ENCODE measurements at regions not wholly inside any gene's neighbourhood (a gene's known extent, or its start where the extent isn't known, plus 50 kb on each side); places are given as distances from the start of the nearest gene placed in this dataset.

DNA sequence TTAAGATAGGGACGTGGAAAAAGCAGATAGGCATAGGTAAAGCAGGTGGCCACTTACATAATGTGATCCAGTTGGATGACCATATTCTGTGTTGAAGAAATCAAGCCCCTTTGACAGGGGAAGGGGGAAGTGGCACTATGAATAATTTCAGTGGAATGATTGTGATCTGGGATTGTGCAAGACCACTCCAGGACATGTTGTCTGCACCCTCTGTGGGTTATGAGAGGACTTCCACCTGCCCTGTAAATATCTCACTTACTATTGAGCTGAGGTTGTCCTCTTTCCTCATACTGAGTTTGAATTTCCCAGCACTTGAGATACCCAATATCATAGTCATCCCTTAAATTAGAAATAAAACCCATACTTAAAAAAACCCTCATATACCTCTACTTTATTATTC, 220.7 kb downstream of the IRS1 start:
- no peaks in the 10 kb centered on the region for H3K9me3 ChIP-seq
- DNase-seq (no peak), ATAC-seq (no peak)
- no peak overlapping the region for H3K4me3 ChIP-seq
- no peaks in the 10 kb centered on the region for H3K4me1 ChIP-seq (ENCODE audit: low read depth)
- intact Hi-C loops (cut with DNase I, micrococcal nuclease), result no loop called here
- TF ChIP-seq, protein P1, sequence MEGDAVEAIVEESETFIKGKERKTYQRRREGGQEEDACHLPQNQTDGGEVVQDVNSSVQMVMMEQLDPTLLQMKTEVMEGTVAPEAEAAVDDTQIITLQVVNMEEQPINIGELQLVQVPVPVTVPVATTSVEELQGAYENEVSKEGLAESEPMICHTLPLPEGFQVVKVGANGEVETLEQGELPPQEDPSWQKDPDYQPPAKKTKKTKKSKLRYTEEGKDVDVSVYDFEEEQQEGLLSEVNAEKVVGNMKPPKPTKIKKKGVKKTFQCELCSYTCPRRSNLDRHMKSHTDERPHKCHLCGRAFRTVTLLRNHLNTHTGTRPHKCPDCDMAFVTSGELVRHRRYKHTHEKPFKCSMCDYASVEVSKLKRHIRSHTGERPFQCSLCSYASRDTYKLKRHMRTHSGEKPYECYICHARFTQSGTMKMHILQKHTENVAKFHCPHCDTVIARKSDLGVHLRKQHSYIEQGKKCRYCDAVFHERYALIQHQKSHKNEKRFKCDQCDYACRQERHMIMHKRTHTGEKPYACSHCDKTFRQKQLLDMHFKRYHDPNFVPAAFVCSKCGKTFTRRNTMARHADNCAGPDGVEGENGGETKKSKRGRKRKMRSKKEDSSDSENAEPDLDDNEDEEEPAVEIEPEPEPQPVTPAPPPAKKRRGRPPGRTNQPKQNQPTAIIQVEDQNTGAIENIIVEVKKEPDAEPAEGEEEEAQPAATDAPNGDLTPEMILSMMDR (IDR thresholded peaks at IDR 0.05), result no peak
- H3K36me3 ChIP-seq (ENCODE audit: low read depth), result no peaks in the 10 kb centered on the region

DNA sequence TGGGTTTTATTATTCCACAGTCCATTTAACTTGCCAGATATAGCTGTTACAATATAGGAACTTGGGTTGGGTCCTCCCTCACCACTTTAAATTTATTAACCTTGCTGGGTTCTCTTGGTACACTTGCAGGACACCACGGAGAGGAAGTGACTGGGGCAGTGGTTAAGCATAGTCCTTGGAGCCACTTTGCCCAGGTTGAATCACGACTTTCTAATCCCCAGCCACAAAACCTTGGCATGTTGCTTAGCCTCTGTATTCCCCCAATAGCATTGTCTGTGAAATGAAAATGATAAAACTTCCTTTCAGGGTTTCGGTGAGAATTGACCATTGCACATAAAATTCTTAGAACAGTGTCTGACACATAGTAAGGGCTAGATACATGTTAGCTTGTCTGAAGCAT, 221.2 kb downstream of the IRS1 start:
- DNase-seq (no peak), ATAC-seq (no peak)
- no peak overlapping the region for H3K4me3 ChIP-seq
- TF ChIP-seq, protein P1 (IDR thresholded peaks at IDR 0.05), result no peak
- no peaks in the 10 kb centered on the region for H3K4me1 ChIP-seq (ENCODE audit: low read depth)
- intact Hi-C loops (cut with DNase I, micrococcal nuclease), result no loop called here
- no peaks in the 10 kb centered on the region for H3K36me3 ChIP-seq (ENCODE audit: low read depth)
- no peaks in the 10 kb centered on the region for H3K9me3 ChIP-seq

DNA sequence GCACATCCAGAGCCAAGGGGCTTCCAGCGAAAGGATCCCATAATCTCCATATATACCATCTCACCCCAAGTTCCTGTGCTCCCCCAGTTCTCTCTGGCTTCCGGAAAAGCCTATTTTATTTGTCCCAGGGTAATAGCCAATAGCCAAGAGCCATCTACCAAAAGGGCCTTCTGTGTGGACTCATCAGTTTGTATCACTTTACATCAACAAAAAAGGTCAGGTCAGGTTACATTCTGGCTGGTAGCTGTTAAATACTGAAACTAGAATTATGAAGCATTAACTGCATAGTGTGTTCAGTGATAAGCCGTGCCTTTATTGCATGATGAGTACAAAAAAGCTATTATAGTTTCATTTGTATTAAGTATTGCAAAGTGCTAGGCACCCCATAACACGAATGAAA, 223.7 kb downstream of the IRS1 start:
- Histone ChIP-seq H3K4me1 (ENCODE audit: low read depth) (no peaks in the 10 kb centered on the region), H3K4me3 (no peak overlapping the region), H3K36me3 (ENCODE audit: low read depth) (no peaks in the 10 kb centered on the region), H3K9me3 (no peaks in the 10 kb centered on the region)
- no peak for ATAC-seq
- intact Hi-C loops (cut with DNase I, micrococcal nuclease), result no loop called here
- TF ChIP-seq, protein P1 (IDR thresholded peaks at IDR 0.05), result no peak
- DNase-seq, result no peak

DNA sequence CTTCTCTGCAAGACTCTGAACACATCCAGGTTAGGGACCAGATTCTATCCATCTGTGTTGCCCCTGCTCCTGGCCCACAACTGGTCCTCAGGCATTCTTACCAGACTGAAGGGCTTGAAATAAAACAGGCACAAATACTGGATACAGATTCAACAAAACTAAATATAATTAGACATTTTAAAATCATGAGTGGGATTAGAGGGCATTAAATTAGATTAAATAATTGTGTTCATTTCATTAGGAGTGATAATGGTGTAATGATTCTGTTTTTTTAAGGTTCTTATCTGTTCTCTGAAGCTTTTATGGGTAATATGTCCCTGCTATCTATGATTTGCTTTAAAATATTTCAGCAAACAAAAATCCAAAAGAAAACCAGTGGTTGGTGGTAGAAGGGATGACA, 226.5 kb downstream of the IRS1 start:
- intact Hi-C loops (cut with DNase I, micrococcal nuclease), result no loop called here
- TF ChIP-seq, protein P1 (IDR thresholded peaks at IDR 0.05), result no peak
- no peaks in the 10 kb centered on the region for H3K36me3 ChIP-seq (ENCODE audit: low read depth)
- no peaks in the 10 kb centered on the region for H3K4me1 ChIP-seq (ENCODE audit: low read depth)
- ATAC-seq, result no peak
- H3K9me3 ChIP-seq, result no peaks in the 10 kb centered on the region
- H3K4me3 ChIP-seq, result no peak overlapping the region
- DNase-seq, result no peak

DNA sequence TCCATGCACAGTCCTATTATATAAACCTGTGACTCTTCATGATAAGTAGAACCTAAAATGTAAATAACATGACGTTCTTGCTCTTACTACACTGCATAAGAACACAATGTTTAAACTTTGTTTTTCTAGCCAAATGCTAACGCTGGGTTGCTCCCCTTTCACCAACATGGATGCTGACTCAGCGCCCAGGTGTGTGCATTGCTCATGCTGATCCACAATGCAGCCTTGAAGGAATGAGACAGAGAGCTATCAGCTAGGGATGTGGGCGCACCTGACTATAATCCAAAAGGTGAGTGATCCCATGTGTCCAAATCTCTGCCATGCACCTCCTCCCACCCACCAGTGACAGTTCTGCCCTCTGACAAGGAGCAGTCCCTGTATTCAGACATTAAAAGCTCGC, 235.0 kb downstream of the IRS1 start:
- DNase-seq (no peak), ATAC-seq (no peak)
- TF ChIP-seq, protein P1 (IDR thresholded peaks at IDR 0.05), result no peak
- Histone ChIP-seq H3K9me3 (no peaks in the 10 kb centered on the region), H3K4me3 (no peak overlapping the region), H3K36me3 (ENCODE audit: low read depth) (no peaks in the 10 kb centered on the region), H3K4me1 (ENCODE audit: low read depth) (no peaks in the 10 kb centered on the region)
- intact Hi-C loops (cut with DNase I, micrococcal nuclease), result no loop called here

DNA sequence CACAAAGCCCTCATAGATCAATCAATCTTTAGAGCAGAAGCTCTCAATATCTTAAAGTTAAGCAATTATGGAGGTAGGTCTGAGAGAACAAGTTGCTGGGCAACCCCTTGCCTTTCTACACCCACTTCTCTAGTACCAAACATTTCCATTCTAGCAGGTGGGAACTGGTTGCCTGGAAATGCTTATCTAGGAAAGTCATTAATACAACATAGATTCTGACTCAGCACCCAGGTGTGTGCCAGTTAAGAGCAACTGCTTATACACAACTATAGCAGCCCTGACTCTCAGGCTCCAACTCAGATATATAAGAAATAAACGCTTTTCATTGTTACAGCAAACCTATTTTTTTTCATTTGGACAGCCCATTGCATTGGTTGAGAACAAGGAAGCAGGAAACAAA, 237.7 kb downstream of the IRS1 start:
- intact Hi-C loops (cut with DNase I, micrococcal nuclease), result no loop called here

More for the DNA sequence above, 237.7 kb downstream of the IRS1 start:
- no peaks in the 10 kb centered on the region for H3K4me1 ChIP-seq (ENCODE audit: low read depth)
- DNase-seq (no peak), ATAC-seq (no peak)
- no peaks in the 10 kb centered on the region for H3K36me3 ChIP-seq (ENCODE audit: low read depth)
- no peaks in the 10 kb centered on the region for H3K9me3 ChIP-seq
- H3K4me3 ChIP-seq, result no peak overlapping the region
- TF ChIP-seq, protein P1 (IDR thresholded peaks at IDR 0.05), result no peak
